GM23248 (cell line): ENCODE measurements at regions not wholly inside any gene's neighbourhood (a gene's known extent, or its start where the extent isn't known, plus 50 kb on each side); places are given as distances from the start of the nearest gene placed in this dataset.

Experiments
- DNase-seq: peaks from one replicate; pipeline ENCODE4 v3.0.0-alpha.2; 2015
- H2AFZ ChIP-seq: fragments of 200-600 bp; sonication (generic); 2 replicates; pipeline ENCODE4 v1.6.1; 2016; ENCODE audit warnings: antibody characterized with exemption
- H3F3A ChIP-seq: fragments of 200-600 bp; sonication (generic); 2 replicates; pipeline ENCODE4 v1.6.1; 2016; ENCODE audit warnings: mild to moderate bottlenecking, antibody characterized with exemption, mixed run types; ENCODE audit not compliant: insufficient read depth
- H3K27ac ChIP-seq: fragments of 200-600 bp; sonication (generic); 2 replicates; pipeline ENCODE4 v1.5.1; 2016; ENCODE audit warnings: mild to moderate bottlenecking
- H3K27me3 ChIP-seq: fragments of 200-600 bp; sonication (generic); replicated peaks from 2 replicates; pipeline ENCODE4 v1.6.1; 2016; ENCODE audit warnings: mild to moderate bottlenecking; ENCODE audit not compliant: insufficient read depth
- H3K36me3 ChIP-seq: fragments of 200-600 bp; sonication (generic); 2 replicates; pipeline ENCODE4 v1.6.1; 2016; ENCODE audit warnings: low read depth, mild to moderate bottlenecking
- H3K4me1 ChIP-seq: fragments of 200-600 bp; sonication (generic); 2 replicates; pipeline ENCODE4 v1.6.1; 2016; ENCODE audit warnings: mild to moderate bottlenecking; ENCODE audit not compliant: insufficient read depth
- H3K4me2 ChIP-seq: fragments of 200-600 bp; sonication (generic); one replicate; pipeline ENCODE4 v1.6.1; 2016; ENCODE audit warnings: mild to moderate bottlenecking; ENCODE audit not compliant: unreplicated experiment
- H3K4me3 ChIP-seq: fragments of 200-600 bp; sonication (generic); 2 replicates; pipeline ENCODE4 v1.5.1; 2016; ENCODE audit warnings: mild to moderate bottlenecking
- H3K79me2 ChIP-seq: fragments of 200-600 bp; sonication (generic); 2 replicates; pipeline ENCODE4 v1.6.1; 2016; ENCODE audit warnings: mild to moderate bottlenecking; ENCODE audit not compliant: insufficient read depth
- H3K9ac ChIP-seq: fragments of 200-600 bp; sonication (generic); 2 replicates; pipeline ENCODE4 v1.6.1; 2016; ENCODE audit warnings: mild to moderate bottlenecking
- H3K9me2 ChIP-seq: fragments of 200-600 bp; sonication (generic); 2 replicates; pipeline ENCODE4 v1.6.1; 2016; ENCODE audit warnings: mixed run types, mild to moderate bottlenecking, moderate library complexity; ENCODE audit not compliant: insufficient read depth
- H3K9me3 ChIP-seq: fragments of 200-600 bp; sonication (generic); one replicate; pipeline ENCODE4 v1.6.1; 2017; ENCODE audit warnings: low read depth
- H4K20me1 ChIP-seq: fragments of 200-600 bp; sonication (generic); 2 replicates; pipeline ENCODE4 v1.6.0; 2016; ENCODE audit not compliant: insufficient read depth
- EZH2 ChIP-seq: fragments of 200-600 bp; sonication (generic); IDR thresholded peaks from 2 replicates; pipeline ENCODE4 v1.6.1; 2018; ENCODE audit warnings: antibody characterized with exemption, mild to moderate bottlenecking; ENCODE audit not compliant: insufficient read depth, poor library complexity, severe bottlenecking
- EZH2phosphoT487 ChIP-seq: fragments of 200-600 bp; sonication (generic); IDR thresholded peaks from 2 replicates; pipeline ENCODE4 v1.6.1; 2018; ENCODE audit warnings: antibody characterized with exemption, moderate library complexity, mild to moderate bottlenecking, low read depth; ENCODE audit not compliant: insufficient read depth
- WGBS, 2 experiments: methylation state at CpG; one replicate each; pipeline ENCODE4 v1.1.6; 2015 to 2017; ENCODE audit warnings: low lambda C conversion rate in 2 of 2, low coverage in 1 of 2; ENCODE audit errors: missing lambda C conversion rate in 2 of 2; 5-methylcytosine and 5-hydroxymethylcytosine counted together
- in situ Hi-C: fragments of 300-500 bp; cut with MboI; formaldehyde crosslinking; loops from 2 replicates; pipeline ENCODE4 v1.15.0; 2020

DNA sequence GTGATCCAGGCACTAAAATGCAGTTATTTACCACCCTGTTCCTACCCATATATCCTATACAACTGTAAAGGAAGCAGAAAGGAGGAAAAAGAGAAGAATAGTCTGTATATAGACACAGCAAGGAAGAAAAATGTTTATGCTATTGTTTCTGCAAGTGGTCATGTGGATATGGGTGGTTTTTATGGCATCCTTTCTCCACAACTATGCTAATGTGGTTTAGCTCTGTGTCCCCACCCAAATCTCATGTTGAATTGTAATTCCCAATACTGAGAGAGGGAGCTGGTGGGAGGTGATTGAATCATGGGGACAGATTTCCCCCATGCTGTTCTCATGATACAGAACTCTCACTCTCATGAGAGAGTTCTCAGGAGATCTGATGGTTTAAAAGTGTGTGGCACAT lies 439.8 kb downstream of the ZSWIM6 start:
- Histone ChIP-seq H3K9me2 (no peaks in the 10 kb centered on the region), H3K9ac (no peak overlapping the region), H2AFZ (no peak overlapping the region), H4K20me1 (no peaks in the 10 kb centered on the region), H3K4me1 (no peaks in the 10 kb centered on the region), H3K79me2 (no peaks in the 10 kb centered on the region), H3K36me3 (no peaks in the 10 kb centered on the region), H3K9me3 (no peaks in the 10 kb centered on the region), H3K4me2 (no peak overlapping the region), H3K27ac (no peak overlapping the region), H3K4me3 (no peak overlapping the region), H3F3A (no peaks in the 10 kb centered on the region), H3K27me3 (peaks cover 12% of the 10 kb centered on the region; the same call in 1 of the 2 replicates)
- no peak for DNase-seq
- TF ChIP-seq EZH2 (no peak), EZH2phosphoT487 (no peak)
- in situ Hi-C loops, result no loop called here

DNA sequence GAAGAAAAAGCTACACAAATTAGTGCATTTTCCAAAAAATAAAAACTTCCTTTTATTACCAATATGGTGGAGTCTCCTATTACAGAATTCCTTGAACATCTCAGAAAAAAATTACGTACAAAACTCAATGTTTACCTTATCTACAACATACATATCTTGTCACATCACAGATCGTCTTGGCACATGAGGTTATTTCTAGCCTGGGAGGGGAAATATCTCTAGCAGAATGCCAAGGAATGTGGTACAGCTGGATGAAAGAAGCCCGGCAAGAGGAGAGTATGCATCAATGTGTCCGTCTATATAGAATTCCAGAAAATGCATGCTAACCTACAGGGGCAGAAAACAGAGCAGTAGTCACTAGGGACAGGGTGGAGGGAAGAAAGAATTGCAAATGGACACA lies 443.8 kb downstream of the ZSWIM6 start:
- no peaks in the 10 kb centered on the region for H3F3A ChIP-seq
- no peaks in the 10 kb centered on the region for H3K79me2 ChIP-seq
- no peak overlapping the region for H2AFZ ChIP-seq
- no peaks in the 10 kb centered on the region for H4K20me1 ChIP-seq
- no peaks in the 10 kb centered on the region for H3K36me3 ChIP-seq
- no peaks in the 10 kb centered on the region for H3K9me2 ChIP-seq
- no peak overlapping the region for H3K27ac ChIP-seq
- no peak overlapping the region for H3K9ac ChIP-seq
- no peak overlapping the region for H3K4me2 ChIP-seq
- TF ChIP-seq EZH2 (no peak), EZH2phosphoT487 (no peak)
- no peaks in the 10 kb centered on the region for H3K9me3 ChIP-seq
- in situ Hi-C loops, result no loop called here
- peaks cover 2% of the 10 kb centered on the region; the same call in 1 of the 2 replicates for H3K27me3 ChIP-seq
- WGBS, 2 experiments, result 7 to 17% methylated on average over 4 of the region's 4 CpGs
- H3K4me1 ChIP-seq, result no peaks in the 10 kb centered on the region
- DNase-seq, result no peak
- H3K4me3 ChIP-seq, result no peak overlapping the region

DNA sequence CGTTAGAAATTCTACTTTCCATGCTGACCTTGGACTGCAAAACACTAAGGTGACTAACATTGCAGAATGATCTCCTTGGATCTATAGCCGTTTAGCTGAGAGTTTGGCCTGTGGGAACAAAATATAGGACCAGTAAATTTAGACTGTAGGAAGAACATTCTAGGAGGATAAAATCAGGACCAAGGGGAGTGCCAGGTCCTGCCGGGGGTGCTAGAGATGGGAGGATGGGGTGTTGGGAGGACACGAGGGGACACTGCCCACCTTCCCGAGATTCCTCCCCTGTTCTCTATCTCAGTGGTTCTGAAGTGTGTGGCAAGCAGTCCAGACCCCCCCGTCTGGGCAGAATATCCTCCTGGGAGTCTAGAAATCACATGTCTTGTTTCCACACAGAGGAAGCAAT lies 445.2 kb downstream of the ZSWIM6 start:
- no peak overlapping the region for H3K27ac ChIP-seq
- H3K4me2 ChIP-seq, result no peak overlapping the region
- H3K9me2 ChIP-seq, result no peaks in the 10 kb centered on the region
- peaks cover 7% of the 10 kb centered on the region; the same call in 1 of the 2 replicates for H3K27me3 ChIP-seq
- no peaks in the 10 kb centered on the region for H3K79me2 ChIP-seq
- in situ Hi-C loops, result no loop called here
- DNase-seq, result no peak
- H4K20me1 ChIP-seq, result no peaks in the 10 kb centered on the region
- H3K4me1 ChIP-seq, result no peaks in the 10 kb centered on the region
- no peaks in the 10 kb centered on the region for H3K36me3 ChIP-seq
- no peak overlapping the region for H3K9ac ChIP-seq
- no peaks in the 10 kb centered on the region for H3F3A ChIP-seq
- WGBS, 2 experiments, result 7 to 13% methylated on average over 6 of the region's 6 CpGs
- TF ChIP-seq EZH2phosphoT487, result no peak
- no peak for TF ChIP-seq EZH2
- H2AFZ ChIP-seq, result no peak overlapping the region
- H3K9me3 ChIP-seq, result no peaks in the 10 kb centered on the region
- H3K4me3 ChIP-seq, result no peak overlapping the region

DNA sequence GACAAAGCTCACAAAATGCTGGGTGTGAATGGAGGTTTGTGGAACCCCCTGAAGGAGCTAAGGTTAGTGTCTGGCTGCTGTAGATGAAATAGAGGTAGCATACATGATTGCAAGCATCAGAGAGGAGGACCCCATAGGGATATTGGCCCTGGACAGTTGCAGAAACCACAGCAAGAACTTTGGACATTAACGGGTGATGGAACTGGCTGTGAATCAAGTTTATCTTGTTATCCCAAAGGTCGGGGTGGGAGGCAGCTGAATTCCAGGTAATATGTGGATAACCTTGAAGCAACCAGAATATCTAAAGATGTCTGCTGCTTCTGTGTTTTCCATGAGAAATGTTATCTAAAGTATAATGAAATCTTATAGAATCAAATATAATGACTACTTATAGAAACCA lies 447.7 kb downstream of the ZSWIM6 start:
- 20 to 29% methylated on average over 2 of the region's 2 CpGs for WGBS, 2 experiments
- H3F3A ChIP-seq, result no peaks in the 10 kb centered on the region
- in situ Hi-C loops, result no loop called here
- H3K79me2 ChIP-seq, result no peaks in the 10 kb centered on the region
- DNase-seq, result no peak
- no peak overlapping the region for H3K4me2 ChIP-seq
- no peaks in the 10 kb centered on the region for H3K36me3 ChIP-seq
- no peaks in the 10 kb centered on the region for H3K4me1 ChIP-seq
- H4K20me1 ChIP-seq, result no peaks in the 10 kb centered on the region
- H3K4me3 ChIP-seq, result no peak overlapping the region
- no peaks in the 10 kb centered on the region for H3K9me2 ChIP-seq
- no peaks in the 10 kb centered on the region for H3K9me3 ChIP-seq
- no peak for TF ChIP-seq EZH2
- no peak for TF ChIP-seq EZH2phosphoT487
- no peak overlapping the region for H2AFZ ChIP-seq
- H3K9ac ChIP-seq, result no peak overlapping the region
- H3K27ac ChIP-seq, result no peak overlapping the region
- H3K27me3 ChIP-seq, result peaks cover 7% of the 10 kb centered on the region; the same call in 1 of the 2 replicates

DNA sequence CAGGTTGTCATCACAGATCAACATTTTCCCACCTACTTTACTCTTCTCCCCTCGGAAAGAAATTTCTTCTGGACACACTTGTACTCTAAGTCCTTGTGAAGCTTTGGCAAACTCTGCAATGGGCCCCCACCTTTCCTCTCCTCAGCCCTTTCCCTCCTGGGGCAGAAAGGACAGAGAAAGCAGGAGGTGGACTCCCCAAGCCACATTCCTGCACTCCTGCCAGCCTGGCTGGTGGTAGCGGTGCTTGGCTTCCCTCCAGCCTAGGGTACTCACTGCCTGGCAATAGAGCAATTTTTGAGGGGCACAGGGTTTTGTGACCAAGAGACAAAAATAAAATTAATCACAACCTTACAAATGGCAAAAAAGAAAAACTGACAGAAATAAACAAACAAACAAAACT lies 451.4 kb downstream of the ZSWIM6 start:
- H3K9ac ChIP-seq, result no peak overlapping the region
- H3K4me3 ChIP-seq, result no peak overlapping the region
- H3K9me2 ChIP-seq, result no peaks in the 10 kb centered on the region
- no peak overlapping the region for H3K4me2 ChIP-seq
- H3K27ac ChIP-seq, result no peak overlapping the region
- no peaks in the 10 kb centered on the region for H3F3A ChIP-seq
- no peaks in the 10 kb centered on the region for H4K20me1 ChIP-seq
- in situ Hi-C loops, result no loop called here
- no peaks in the 10 kb centered on the region for H3K36me3 ChIP-seq
- TF ChIP-seq EZH2 (no peak), EZH2phosphoT487 (no peak)
- no peak overlapping the region for H2AFZ ChIP-seq
- H3K27me3 ChIP-seq, result peaks cover 5% of the 10 kb centered on the region; the same call in 1 of the 2 replicates
- H3K4me1 ChIP-seq, result no peaks in the 10 kb centered on the region
- no peaks in the 10 kb centered on the region for H3K79me2 ChIP-seq
- H3K9me3 ChIP-seq, result no peaks in the 10 kb centered on the region
- WGBS, 2 experiments, result 34 to 35% methylated on average over 2 of the region's 2 CpGs
- DNase-seq, result no peak
